ENCODE measurements at regions not wholly inside any gene's neighbourhood (a gene's known extent, or its start where the extent isn't known, plus 50 kb on each side); places are given as distances from the start of the nearest gene placed in this dataset.

DNA sequence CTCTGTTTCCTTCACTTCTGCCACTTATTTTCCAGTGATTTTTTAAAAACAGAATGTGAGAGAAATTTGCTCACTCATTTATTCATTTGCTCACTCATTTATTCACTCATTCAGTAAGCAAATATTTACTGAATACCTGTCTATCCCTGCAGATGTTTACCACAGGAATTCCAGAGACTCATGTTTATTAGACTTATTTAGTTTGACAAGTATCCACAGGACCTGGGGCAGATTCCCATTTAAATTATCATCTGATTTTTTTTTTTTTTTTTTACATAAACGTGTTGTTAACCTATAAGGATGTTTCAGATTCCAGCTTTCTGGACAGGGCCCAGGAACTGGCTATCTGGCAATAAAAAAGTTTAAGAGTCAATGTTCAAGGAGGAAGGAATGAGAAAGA lies 175.1 kb upstream of the ERBB4 start:
- Histone ChIP-seq H3K4me3 (no peak overlapping the region), H3K27me3 (no peaks in the 10 kb centered on the region), H3K9me3 (no peaks in the 10 kb centered on the region), H3K27ac (no peak overlapping the region), H3K36me3 (no peaks in the 10 kb centered on the region), H3K4me1 (no peaks in the 10 kb centered on the region)
- DNase-seq (ENCODE audit: low spot score): no peak
- no peak for TF ChIP-seq CTCF (IDR thresholded peaks at IDR 0.05)

GRCh38 chr2:212712991-212713390 lies 174.4 kb upstream of the ERBB4 start:
- H3K36me3 ChIP-seq: no peaks in the 10 kb centered on the region

DNA sequence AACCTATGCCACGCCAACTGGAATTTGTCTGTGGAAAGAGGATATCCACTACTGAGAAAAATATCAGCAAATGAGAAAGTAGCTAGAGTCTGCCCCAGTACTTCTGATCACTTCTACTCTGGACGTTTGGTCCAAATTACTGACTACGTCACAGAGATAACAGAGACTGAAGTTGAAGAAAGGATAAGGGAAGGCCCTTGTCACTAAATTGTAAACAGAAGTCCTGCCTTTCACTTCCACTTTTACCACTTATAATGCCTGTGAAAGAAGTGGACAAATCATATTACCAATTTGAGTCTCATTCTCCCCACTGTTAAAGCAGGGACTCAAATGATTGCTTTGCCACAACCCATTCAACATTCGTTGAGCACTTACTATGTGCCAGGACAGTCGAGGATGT lies 173.9 kb upstream of the ERBB4 start:
- Histone ChIP-seq H3K27ac (no peak overlapping the region), H3K36me3 (no peaks in the 10 kb centered on the region), H3K4me1 (no peaks in the 10 kb centered on the region), H3K9me3 (no peaks in the 10 kb centered on the region), H3K27me3 (no peaks in the 10 kb centered on the region), H3K4me3 (no peak overlapping the region)
- DNase-seq (ENCODE audit: low spot score): no peak
- TF ChIP-seq CTCF (IDR thresholded peaks at IDR 0.05): no peak

More at GRCh38 chr2:212712991-212713390, 174.4 kb upstream of the ERBB4 start:
- H3K27ac ChIP-seq: no peak overlapping the region
- no peak for DNase-seq (ENCODE audit: low spot score)
- no peaks in the 10 kb centered on the region for H3K4me1 ChIP-seq
- no peaks in the 10 kb centered on the region for H3K9me3 ChIP-seq
- no peaks in the 10 kb centered on the region for H3K27me3 ChIP-seq
- no peak overlapping the region for H3K4me3 ChIP-seq
- TF ChIP-seq CTCF (IDR thresholded peaks at IDR 0.05): no peak

DNA sequence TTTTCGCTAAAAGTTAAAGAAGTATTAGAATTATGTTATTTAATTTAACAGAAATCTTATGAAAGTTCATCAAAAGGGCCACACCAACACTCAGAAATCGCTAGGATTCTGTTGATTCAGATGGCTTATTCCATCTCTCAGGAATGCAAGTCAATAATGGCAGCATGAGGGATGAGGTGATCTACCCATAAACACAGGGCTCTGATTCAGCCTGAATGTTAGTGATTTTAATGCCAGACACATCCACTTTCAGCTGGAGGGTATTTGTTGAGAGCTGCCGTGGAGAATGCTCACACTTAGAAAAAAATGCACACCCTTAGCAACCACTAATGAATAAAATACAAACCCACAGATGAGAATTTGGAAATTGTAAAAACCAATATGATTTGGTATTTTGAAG lies 173.3 kb upstream of the ERBB4 start:
- no peak for DNase-seq (ENCODE audit: low spot score)
- Histone ChIP-seq H3K4me1 (no peaks in the 10 kb centered on the region), H3K9me3 (no peaks in the 10 kb centered on the region), H3K27me3 (no peaks in the 10 kb centered on the region), H3K36me3 (no peaks in the 10 kb centered on the region), H3K4me3 (no peak overlapping the region), H3K27ac (no peak overlapping the region)
- TF ChIP-seq CTCF (IDR thresholded peaks at IDR 0.05): no peak

GRCh38 chr2:212709280-212709679 lies 170.7 kb upstream of the ERBB4 start:
- Histone ChIP-seq H3K4me1 (no peaks in the 10 kb centered on the region), H3K4me3 (no peak overlapping the region), H3K9me3 (no peaks in the 10 kb centered on the region), H3K36me3 (no peaks in the 10 kb centered on the region), H3K27ac (no peak overlapping the region), H3K27me3 (no peaks in the 10 kb centered on the region)
- no peak for TF ChIP-seq CTCF (IDR thresholded peaks at IDR 0.05)
- no peak for DNase-seq (ENCODE audit: low spot score)

DNA sequence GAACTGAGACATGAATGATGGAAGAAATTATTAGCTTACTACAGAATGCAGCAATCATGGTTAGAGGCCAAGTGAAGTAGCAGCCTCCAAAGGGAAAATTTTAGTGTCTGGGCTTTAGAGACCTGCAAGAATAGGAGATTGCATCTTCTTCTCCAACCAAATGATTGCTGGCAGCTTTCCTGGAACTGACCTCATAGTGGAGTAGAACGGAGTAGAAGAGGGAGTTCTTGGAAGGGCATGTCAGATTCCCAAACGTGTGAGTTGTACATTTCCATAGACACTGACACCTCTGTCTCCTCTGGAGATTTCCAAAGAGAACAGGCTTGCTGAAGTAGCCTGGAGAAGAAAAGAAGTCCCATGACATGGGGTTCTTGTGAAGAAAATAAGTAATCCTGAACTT lies 169.8 kb upstream of the ERBB4 start:
- DNase-seq (ENCODE audit: low spot score): no peak
- Histone ChIP-seq H3K27me3 (no peaks in the 10 kb centered on the region), H3K27ac (no peak overlapping the region), H3K9me3 (no peaks in the 10 kb centered on the region), H3K4me3 (no peak overlapping the region), H3K36me3 (no peaks in the 10 kb centered on the region), H3K4me1 (no peaks in the 10 kb centered on the region)
- no peak for TF ChIP-seq CTCF (IDR thresholded peaks at IDR 0.05)

All from right atrium auricular region (tissue), 2 donors.